Lower lobe of right lung (tissue), 2 donors: ENCODE measurements at regions not wholly inside any gene's neighbourhood (a gene's known extent, or its start where the extent isn't known, plus 50 kb on each side); places are given as distances from the start of the nearest gene placed in this dataset.

Experiments used
- ATAC-seq, 2 donors: fragments of 200-7000 bp; cut with Tn5 transposase; one replicate each; pipeline ENCODE4 v1.9.1; 2020 to 2022; ENCODE audit warnings: mild to moderate bottlenecking in 2 of 2, moderate library complexity in 2 of 2
- DNase-seq: peaks from one replicate; pipeline ENCODE4 v3.0.0-alpha.2; 2020
- H3K27ac ChIP-seq: fragments of 200-600 bp; one replicate; pipeline ENCODE4 v1.8.0; 2022
- H3K27me3 ChIP-seq: fragments of 200-600 bp; one replicate; pipeline ENCODE4 v1.8.0; 2022; ENCODE audit warnings: low read depth
- H3K36me3 ChIP-seq: fragments of 200-600 bp; one replicate; pipeline ENCODE4 v1.8.0; 2022; ENCODE audit warnings: mild to moderate bottlenecking
- H3K4me1 ChIP-seq: fragments of 200-600 bp; one replicate; pipeline ENCODE4 v1.8.0; 2022
- H3K4me3 ChIP-seq: fragments of 200-600 bp; one replicate; pipeline ENCODE4 v1.8.0; 2022; ENCODE audit warnings: mild to moderate bottlenecking
- H3K9me3 ChIP-seq: fragments of 200-600 bp; one replicate; pipeline ENCODE4 v1.8.0; 2022
- intact Hi-C: fragments of 100-400 bp; cut with DNase I; formaldehyde crosslinking; loops from one replicate; pipeline ENCODE4 v1.11.0; 2022
- TF ChIP-seq, protein P1 (sequence below): fragments of 200-600 bp; IDR thresholded peaks from one replicate; pipeline ENCODE4 v1.8.0; 2022; ENCODE audit warnings: antibody characterized with exemption, mild to moderate bottlenecking
- donor health status: DM: no; HTN: yes; CAD: no; lungs with severe emphysema.

DNA sequence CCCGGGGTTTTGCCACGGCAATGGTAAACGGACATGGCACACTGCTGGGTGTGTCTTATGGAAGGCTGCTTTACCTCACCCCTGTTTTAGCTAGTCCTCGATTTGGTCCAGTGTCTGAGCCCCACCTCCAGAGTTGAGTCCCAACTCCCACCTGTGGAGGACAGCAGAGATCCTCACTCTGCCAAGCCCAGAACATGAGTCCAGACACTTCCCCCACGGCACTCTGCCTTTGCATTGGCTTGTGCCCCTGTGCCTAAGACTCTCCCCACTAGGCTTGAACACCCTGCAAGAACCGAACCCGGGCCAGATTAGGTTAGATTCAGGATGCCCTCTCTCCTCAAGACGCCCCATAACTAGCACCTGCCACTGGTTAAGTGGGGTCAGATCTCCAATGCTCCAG is 59.8 kb upstream of the C14orf180 start:
- ATAC-seq: no peak
- no peaks in the 10 kb centered on the region for H3K36me3 ChIP-seq
- no peak overlapping the region for H3K27ac ChIP-seq
- intact Hi-C loops: no loop called here
- H3K27me3 ChIP-seq: peaks cover 14% of the 10 kb centered on the region
- H3K4me1 ChIP-seq: no peaks in the 10 kb centered on the region
- no peak for DNase-seq
- H3K9me3 ChIP-seq: no peaks in the 10 kb centered on the region
- TF ChIP-seq, protein P1, sequence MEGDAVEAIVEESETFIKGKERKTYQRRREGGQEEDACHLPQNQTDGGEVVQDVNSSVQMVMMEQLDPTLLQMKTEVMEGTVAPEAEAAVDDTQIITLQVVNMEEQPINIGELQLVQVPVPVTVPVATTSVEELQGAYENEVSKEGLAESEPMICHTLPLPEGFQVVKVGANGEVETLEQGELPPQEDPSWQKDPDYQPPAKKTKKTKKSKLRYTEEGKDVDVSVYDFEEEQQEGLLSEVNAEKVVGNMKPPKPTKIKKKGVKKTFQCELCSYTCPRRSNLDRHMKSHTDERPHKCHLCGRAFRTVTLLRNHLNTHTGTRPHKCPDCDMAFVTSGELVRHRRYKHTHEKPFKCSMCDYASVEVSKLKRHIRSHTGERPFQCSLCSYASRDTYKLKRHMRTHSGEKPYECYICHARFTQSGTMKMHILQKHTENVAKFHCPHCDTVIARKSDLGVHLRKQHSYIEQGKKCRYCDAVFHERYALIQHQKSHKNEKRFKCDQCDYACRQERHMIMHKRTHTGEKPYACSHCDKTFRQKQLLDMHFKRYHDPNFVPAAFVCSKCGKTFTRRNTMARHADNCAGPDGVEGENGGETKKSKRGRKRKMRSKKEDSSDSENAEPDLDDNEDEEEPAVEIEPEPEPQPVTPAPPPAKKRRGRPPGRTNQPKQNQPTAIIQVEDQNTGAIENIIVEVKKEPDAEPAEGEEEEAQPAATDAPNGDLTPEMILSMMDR: no peak
- no peak overlapping the region for H3K4me3 ChIP-seq

DNA sequence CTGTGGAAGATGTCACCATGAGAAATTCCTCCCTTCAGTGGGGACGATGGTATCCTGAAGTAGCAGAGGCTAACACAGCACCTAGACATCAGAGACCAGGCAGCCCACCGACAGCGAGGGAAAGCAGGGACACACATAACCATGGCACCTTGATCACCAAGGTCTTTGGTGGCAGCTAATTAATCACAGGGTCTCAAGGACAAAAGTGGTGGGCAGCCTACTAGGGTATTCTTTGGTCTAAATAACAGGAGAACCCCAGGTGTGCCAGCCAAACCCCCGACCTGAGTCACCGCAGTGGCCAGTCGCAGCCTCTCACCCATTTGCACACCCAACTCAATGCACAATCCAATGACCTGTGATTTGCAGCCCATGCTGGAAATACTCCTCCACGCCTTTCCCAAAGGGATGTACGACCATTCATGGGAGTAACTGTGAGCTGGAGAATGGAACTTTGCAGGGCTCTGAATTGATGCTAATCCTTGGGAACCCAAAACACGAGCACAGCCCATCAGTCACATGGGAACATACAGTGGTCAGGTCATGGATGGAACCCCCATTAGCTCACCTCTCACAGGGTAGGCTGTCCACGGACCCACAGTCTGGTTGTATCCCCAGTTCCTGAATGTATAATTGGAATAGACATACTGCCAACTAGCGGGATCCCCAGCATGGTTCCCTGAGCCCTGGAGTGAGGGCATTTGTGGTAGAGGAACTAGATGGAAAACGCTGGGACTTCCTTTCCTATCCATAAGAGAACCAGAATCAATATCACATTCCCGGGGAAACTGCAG is 58.7 kb upstream of the C14orf180 start:
- no peak for ATAC-seq
- no peaks in the 10 kb centered on the region for H3K9me3 ChIP-seq
- no peaks in the 10 kb centered on the region for H3K36me3 ChIP-seq
- intact Hi-C loops: no loop called here
- TF ChIP-seq, protein P1: no peak
- no peaks in the 10 kb centered on the region for H3K4me1 ChIP-seq
- no peak overlapping the region for H3K4me3 ChIP-seq
- H3K27ac ChIP-seq: no peak overlapping the region
- H3K27me3 ChIP-seq: peaks cover 12% of the 10 kb centered on the region
- no peak for DNase-seq

DNA sequence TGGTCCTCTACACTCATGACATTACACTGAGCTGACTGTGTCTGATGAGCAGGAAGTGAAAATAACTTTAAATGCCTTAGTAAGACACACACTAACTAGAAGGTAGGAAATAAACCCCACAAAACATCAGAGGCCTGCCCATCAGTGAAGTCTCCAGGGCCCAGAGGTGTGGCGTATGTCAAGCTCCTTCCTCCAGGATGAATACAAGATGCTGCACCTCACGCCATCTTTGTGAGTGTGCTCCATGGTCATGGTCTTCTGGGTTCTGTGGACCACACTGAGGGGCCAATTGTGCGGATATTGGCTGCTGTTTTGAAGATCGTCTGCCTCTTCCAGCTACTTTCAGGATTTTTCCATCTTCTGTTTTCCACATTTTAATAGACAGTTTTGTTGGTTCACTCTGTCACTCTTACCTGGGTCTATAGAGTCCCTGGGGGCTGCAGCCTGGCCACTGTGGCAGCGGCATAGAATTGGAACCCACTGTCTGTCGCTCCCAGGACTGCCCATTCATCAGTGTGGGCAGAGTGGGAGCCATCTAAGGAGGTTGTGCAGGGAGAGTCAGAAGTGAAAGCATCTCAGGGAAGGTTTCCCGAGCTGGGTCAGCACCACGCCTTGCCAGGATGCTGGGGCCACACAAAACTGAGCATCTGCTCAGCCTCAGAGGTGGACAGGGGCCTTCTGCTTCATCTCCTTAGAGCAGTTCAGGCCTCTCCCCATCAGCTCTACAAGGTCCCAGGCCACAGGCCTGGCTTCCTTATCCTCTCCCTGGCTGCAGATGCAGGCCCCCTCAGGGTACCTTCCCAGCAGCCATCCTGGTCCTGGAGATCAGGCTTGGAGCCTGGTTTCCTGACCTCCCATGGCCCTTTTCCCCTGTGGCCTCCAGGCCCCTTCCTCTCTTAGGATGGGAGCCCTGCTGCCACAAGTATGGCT is 57.5 kb upstream of the C14orf180 start:
- TF ChIP-seq, protein P1: no peak
- no peaks in the 10 kb centered on the region for H3K36me3 ChIP-seq
- no peaks in the 10 kb centered on the region for H3K9me3 ChIP-seq
- ATAC-seq: no peak
- intact Hi-C loops: no loop called here
- H3K4me1 ChIP-seq: no peaks in the 10 kb centered on the region
- DNase-seq: no peak
- no peak overlapping the region for H3K4me3 ChIP-seq
- H3K27me3 ChIP-seq: peaks cover 5% of the 10 kb centered on the region
- H3K27ac ChIP-seq: no peak overlapping the region

DNA sequence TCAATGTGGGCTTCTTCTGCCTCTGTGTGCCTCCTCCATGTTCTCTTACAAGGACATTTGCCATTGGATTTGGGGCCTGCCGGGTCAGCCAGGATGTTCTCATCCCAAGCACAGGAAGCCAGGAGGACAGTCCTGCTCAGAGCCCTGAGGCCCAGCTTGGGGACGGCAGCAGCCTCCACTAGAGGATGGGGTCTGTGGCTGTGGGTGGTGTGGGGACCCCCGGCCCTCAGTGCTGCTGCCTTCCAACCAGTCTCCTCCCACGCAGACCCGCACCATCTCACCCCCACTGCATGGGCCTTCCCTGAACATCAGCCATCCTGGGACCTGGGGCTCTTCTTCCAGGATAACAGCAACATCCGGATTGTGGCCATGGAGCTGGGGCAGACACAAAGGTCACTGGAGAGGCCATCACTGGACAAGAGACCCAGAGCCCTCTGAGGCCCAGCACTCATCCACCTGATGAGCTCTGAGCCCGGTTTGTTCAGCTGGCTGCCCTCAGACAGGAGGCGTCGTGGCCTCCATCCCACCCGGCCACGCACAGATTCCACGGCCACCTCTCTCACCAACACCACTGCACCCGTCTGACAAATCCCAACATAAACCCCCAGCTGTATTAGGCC is 56.5 kb upstream of the C14orf180 start:
- Histone ChIP-seq H3K9me3 (no peaks in the 10 kb centered on the region), H3K36me3 (no peaks in the 10 kb centered on the region), H3K4me1 (no peaks in the 10 kb centered on the region), H3K27me3 (no peaks in the 10 kb centered on the region), H3K4me3 (no peak overlapping the region), H3K27ac (no peak overlapping the region)
- no peak for DNase-seq
- TF ChIP-seq, protein P1: no peak
- no peak for ATAC-seq
- intact Hi-C loops: no loop called here

DNA sequence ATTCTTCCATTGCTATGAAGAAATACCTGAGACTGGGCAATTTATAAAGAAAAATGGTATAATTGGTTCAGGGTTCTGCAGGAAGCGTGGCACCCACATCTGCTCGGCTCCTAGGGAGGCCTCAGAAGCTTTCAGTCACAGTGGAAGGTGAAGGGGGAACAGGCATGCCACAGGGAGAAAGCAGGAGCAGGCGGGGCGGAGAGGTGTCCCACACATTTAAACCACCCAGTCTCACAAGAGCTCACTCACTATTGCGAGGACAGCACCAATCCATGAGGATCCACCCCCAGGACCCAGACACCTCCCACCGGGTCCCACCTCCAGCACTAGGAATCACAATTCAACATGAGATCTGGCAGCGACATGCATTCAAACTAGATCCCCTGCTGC is 56.0 kb upstream of the C14orf180 start:
- no peak for ATAC-seq
- TF ChIP-seq, protein P1: no peak

More for the DNA sequence above, 56.0 kb upstream of the C14orf180 start:
- H3K27me3 ChIP-seq: no peaks in the 10 kb centered on the region
- no peaks in the 10 kb centered on the region for H3K9me3 ChIP-seq
- no peaks in the 10 kb centered on the region for H3K4me1 ChIP-seq
- H3K36me3 ChIP-seq: no peaks in the 10 kb centered on the region
- H3K27ac ChIP-seq: no peak overlapping the region
- H3K4me3 ChIP-seq: no peak overlapping the region
- no peak for DNase-seq
- intact Hi-C loops: no loop called here
